ENCODE measurements at regions not wholly inside any gene's neighbourhood (a gene's known extent, or its start where the extent isn't known, plus 50 kb on each side); places are given as distances from the start of the nearest gene placed in this dataset.

DNA sequence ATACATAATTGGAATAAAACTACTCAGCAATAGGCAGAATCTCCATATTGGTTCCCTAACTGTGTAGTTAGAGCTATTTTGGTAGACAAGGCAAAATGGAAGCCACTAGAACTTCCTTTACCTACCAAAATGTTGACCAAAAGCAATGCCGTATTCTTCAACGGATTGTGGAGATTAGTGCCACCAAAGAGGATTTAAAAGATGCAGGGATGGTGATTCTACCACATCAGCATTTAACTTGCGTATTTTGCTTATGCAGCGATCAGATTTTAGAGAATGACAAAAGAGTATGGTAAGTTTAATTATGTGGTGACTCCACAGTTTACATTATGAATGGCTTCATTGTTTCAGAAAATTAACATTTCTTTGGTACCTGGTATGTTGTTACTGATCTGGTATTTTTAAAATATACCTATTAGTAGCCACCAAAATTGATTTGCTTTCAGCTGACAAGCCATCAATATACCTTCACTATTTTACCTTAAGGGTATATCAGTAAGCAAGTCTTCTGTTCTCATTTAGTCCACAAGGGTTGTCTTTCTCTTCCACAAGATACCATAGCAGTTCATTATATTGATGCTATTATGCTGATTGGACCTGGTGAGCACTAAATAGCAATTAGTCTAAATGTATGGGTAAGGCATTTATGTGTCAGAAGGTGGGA, 1910.7 kb upstream of the PRR20A start:
- Histone ChIP-seq H4K20me1 (ENCODE audit: insufficient read depth, low read length) (no peaks in the 10 kb centered on the region), H2AFZ (ENCODE audit: low read depth, low read length) (no peak overlapping the region), H3K27me3 (ENCODE audit: insufficient read depth, low read length) (no peaks in the 10 kb centered on the region), H3K4me1 (ENCODE audit: insufficient read depth, low read length) (no peaks in the 10 kb centered on the region), H3K4me2 (ENCODE audit: low read length) (no peak overlapping the region), H3K27ac (ENCODE audit: low read depth, low read length) (no peak overlapping the region), H3K9me3 (ENCODE audit: insufficient read depth, low read depth, low read length) (no peaks in the 10 kb centered on the region), H3K79me2 (ENCODE audit: insufficient read depth, low read length) (no peaks in the 10 kb centered on the region), H3K4me3 (ENCODE audit: insufficient read depth, low read depth, low read length) (no peak overlapping the region), H3K36me3 (ENCODE audit: insufficient read depth, low read length) (no peaks in the 10 kb centered on the region), H3K9ac (ENCODE audit: low read length) (no peak overlapping the region)
- H3K27ac Mint-ChIP-seq (ENCODE audit: unreplicated experiment) = no peak overlapping the region
- no peaks in the 10 kb centered on the region for H3K36me3 Mint-ChIP-seq (ENCODE audit: low read depth, unreplicated experiment)
- H3K4me1 Mint-ChIP-seq (ENCODE audit: low read depth, unreplicated experiment) = peaks cover 8% of the 10 kb centered on the region
- no peaks in the 10 kb centered on the region for H3K9me3 Mint-ChIP-seq (ENCODE audit: unreplicated experiment)
- no peak for TF ChIP-seq EZH2 (IDR thresholded peaks at IDR 0.05; ENCODE audit: insufficient read depth, low read length)
- TF ChIP-seq, protein P1, sequence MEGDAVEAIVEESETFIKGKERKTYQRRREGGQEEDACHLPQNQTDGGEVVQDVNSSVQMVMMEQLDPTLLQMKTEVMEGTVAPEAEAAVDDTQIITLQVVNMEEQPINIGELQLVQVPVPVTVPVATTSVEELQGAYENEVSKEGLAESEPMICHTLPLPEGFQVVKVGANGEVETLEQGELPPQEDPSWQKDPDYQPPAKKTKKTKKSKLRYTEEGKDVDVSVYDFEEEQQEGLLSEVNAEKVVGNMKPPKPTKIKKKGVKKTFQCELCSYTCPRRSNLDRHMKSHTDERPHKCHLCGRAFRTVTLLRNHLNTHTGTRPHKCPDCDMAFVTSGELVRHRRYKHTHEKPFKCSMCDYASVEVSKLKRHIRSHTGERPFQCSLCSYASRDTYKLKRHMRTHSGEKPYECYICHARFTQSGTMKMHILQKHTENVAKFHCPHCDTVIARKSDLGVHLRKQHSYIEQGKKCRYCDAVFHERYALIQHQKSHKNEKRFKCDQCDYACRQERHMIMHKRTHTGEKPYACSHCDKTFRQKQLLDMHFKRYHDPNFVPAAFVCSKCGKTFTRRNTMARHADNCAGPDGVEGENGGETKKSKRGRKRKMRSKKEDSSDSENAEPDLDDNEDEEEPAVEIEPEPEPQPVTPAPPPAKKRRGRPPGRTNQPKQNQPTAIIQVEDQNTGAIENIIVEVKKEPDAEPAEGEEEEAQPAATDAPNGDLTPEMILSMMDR (IDR thresholded peaks at IDR 0.05; ENCODE audit: insufficient read depth, low read depth, low read length) = no peak
- DNase-seq (ENCODE audit: low read depth) (no peak), FAIRE-seq (no peak)
- H3K4me3 Mint-ChIP-seq (ENCODE audit: unreplicated experiment) = no peak overlapping the region
- H3K27me3 Mint-ChIP-seq (ENCODE audit: low read depth, unreplicated experiment) = no peaks in the 10 kb centered on the region

DNA sequence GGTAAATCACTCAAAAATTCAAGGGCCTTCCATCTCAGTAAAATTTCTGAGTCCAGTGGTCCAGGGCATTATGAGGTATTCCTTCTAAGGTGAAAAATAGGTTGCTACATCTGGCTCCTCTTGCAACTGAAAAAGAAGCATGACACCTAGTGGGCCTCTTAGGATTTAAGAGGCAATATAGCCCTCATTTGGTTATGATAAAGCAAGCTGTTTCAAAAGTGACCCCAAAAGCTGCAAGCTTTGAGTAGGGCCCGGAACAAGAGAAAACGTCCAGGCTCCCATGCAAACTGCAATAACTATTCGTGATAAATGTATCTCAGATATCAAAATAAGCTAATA, 1910.2 kb upstream of the PRR20A start:
- no peak overlapping the region for H2AFZ ChIP-seq (ENCODE audit: low read depth, low read length)
- no peak for TF ChIP-seq EZH2 (IDR thresholded peaks at IDR 0.05; ENCODE audit: insufficient read depth, low read length)
- TF ChIP-seq, protein P1 (IDR thresholded peaks at IDR 0.05; ENCODE audit: insufficient read depth, low read depth, low read length) = no peak
- no peaks in the 10 kb centered on the region for H4K20me1 ChIP-seq (ENCODE audit: insufficient read depth, low read length)
- no peak for DNase-seq (ENCODE audit: low read depth)
- H3K27ac ChIP-seq (ENCODE audit: low read depth, low read length) = no peak overlapping the region
- H3K36me3 ChIP-seq (ENCODE audit: insufficient read depth, low read length) = no peaks in the 10 kb centered on the region
- no peak overlapping the region for H3K4me2 ChIP-seq (ENCODE audit: low read length)
- no peak overlapping the region for H3K4me3 Mint-ChIP-seq (ENCODE audit: unreplicated experiment)
- no peak overlapping the region for H3K9ac ChIP-seq (ENCODE audit: low read length)
- H3K9me3 ChIP-seq (ENCODE audit: insufficient read depth, low read depth, low read length) = no peaks in the 10 kb centered on the region
- H3K4me1 ChIP-seq (ENCODE audit: insufficient read depth, low read length) = no peaks in the 10 kb centered on the region
- no peaks in the 10 kb centered on the region for H3K27me3 Mint-ChIP-seq (ENCODE audit: low read depth, unreplicated experiment)
- peaks cover 8% of the 10 kb centered on the region for H3K4me1 Mint-ChIP-seq (ENCODE audit: low read depth, unreplicated experiment)
- H3K27ac Mint-ChIP-seq (ENCODE audit: unreplicated experiment) = no peak overlapping the region
- no peaks in the 10 kb centered on the region for H3K9me3 Mint-ChIP-seq (ENCODE audit: unreplicated experiment)
- no peaks in the 10 kb centered on the region for H3K27me3 ChIP-seq (ENCODE audit: insufficient read depth, low read length)
- no peaks in the 10 kb centered on the region for H3K79me2 ChIP-seq (ENCODE audit: insufficient read depth, low read length)
- H3K36me3 Mint-ChIP-seq (ENCODE audit: low read depth, unreplicated experiment) = no peaks in the 10 kb centered on the region
- H3K4me3 ChIP-seq (ENCODE audit: insufficient read depth, low read depth, low read length) = no peak overlapping the region
- no peak for FAIRE-seq

DNA sequence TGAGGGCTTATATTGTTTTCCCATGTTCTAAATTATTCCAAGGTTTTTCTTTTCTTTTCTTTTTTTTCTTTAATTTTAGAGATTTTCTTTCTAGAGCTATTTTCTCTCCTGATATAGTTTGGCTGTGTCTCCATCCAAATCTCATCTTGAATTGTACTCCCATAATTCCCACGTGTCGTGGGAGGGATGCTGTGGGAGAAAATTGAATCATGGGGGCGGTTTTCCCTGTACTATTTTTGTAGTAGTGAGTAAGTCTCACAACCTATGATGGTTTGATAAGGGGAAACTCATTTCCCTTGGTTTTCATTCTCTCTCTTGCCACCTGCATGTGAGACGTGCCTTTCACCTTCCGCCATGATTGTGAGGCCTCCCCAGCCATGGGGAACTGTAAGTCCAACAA, 1906.4 kb upstream of the PRR20A start:
- TF ChIP-seq, protein P1 (IDR thresholded peaks at IDR 0.05; ENCODE audit: insufficient read depth, low read depth, low read length) = no peak
- TF ChIP-seq EZH2 (IDR thresholded peaks at IDR 0.05; ENCODE audit: insufficient read depth, low read length) = no peak
- DNase-seq (ENCODE audit: low read depth) = no peak
- H3K36me3 Mint-ChIP-seq (ENCODE audit: low read depth, unreplicated experiment) = no peaks in the 10 kb centered on the region

More for the DNA sequence above, 1906.4 kb upstream of the PRR20A start:
- no peak for FAIRE-seq
- Histone ChIP-seq H3K27ac (ENCODE audit: low read depth, low read length) (no peak overlapping the region), H3K9me3 (ENCODE audit: insufficient read depth, low read depth, low read length) (no peaks in the 10 kb centered on the region), H3K36me3 (ENCODE audit: insufficient read depth, low read length) (no peaks in the 10 kb centered on the region), H3K27me3 (ENCODE audit: insufficient read depth, low read length) (no peaks in the 10 kb centered on the region), H3K4me3 (ENCODE audit: insufficient read depth, low read depth, low read length) (no peak overlapping the region), H3K9ac (ENCODE audit: low read length) (no peak overlapping the region), H3K79me2 (ENCODE audit: insufficient read depth, low read length) (no peaks in the 10 kb centered on the region), H3K4me2 (ENCODE audit: low read length) (no peak overlapping the region), H2AFZ (ENCODE audit: low read depth, low read length) (no peak overlapping the region), H3K4me1 (ENCODE audit: insufficient read depth, low read length) (no peaks in the 10 kb centered on the region), H4K20me1 (ENCODE audit: insufficient read depth, low read length) (no peaks in the 10 kb centered on the region)
- Mint-ChIP-seq H3K27ac (ENCODE audit: unreplicated experiment) (no peak overlapping the region), H3K4me1 (ENCODE audit: low read depth, unreplicated experiment) (no peaks in the 10 kb centered on the region), H3K4me3 (ENCODE audit: unreplicated experiment) (no peak overlapping the region), H3K27me3 (ENCODE audit: low read depth, unreplicated experiment) (no peaks in the 10 kb centered on the region), H3K9me3 (ENCODE audit: unreplicated experiment) (no peaks in the 10 kb centered on the region)

Measured in astrocyte (in vitro differentiated cells and primary cell).